Caco-2 (cell line): ENCODE measurements at regions not wholly inside any gene's neighbourhood (a gene's known extent, or its start where the extent isn't known, plus 50 kb on each side); places are given as distances from the start of the nearest gene placed in this dataset.

ENCODE experiments used
- microRNA-seq: library from miRNA; unstranded; fragments of <30 nt; microRNA quantifications from one replicate; pipeline ENCODE4 v1.2.0, GENCODE V29; 2022

Small RNA genes in the stretch of these regions (microRNA-seq; reads per million reads assigned to microRNA genes)
- gene MIR148A: 557 reads per million, percentile 83 among the genes with 10 or more reads in this experiment
